Transverse colon (tissue), 4 donors: ENCODE measurements at regions not wholly inside any gene's neighbourhood (a gene's known extent, or its start where the extent isn't known, plus 50 kb on each side); places are given as distances from the start of the nearest gene placed in this dataset.
"Not testable (repeated sequence)": the region's sequence is repeated elsewhere in the genome, so short reads cannot be mapped to it uniquely, and the experiment has no call there.

Experiments
- DNase-seq: peaks from one replicate; pipeline ENCODE4 v3.0.0-alpha.2; 2019
- H3K27ac ChIP-seq, 4 donors: fragments of 200-600 bp; sonication (generic); 2 replicates each; pipeline ENCODE4 v1.5.1; 2016 to 2018; ENCODE audit warnings: inconsistent platforms in 4 of 4
- H3K27me3 ChIP-seq: fragments of 200-600 bp; sonication (generic); 2 replicates; pipeline ENCODE4 v1.5.1; 2017; ENCODE audit warnings: inconsistent platforms
- H3K36me3 ChIP-seq, 4 donors: fragments of 200-600 bp; sonication (generic); 2 replicates each; pipeline ENCODE4 v1.5.1; 2017 to 2019; ENCODE audit warnings: inconsistent platforms in 4 of 4
- H3K4me1 ChIP-seq, 4 donors: fragments of 200-600 bp; sonication (generic); 2 replicates each; pipeline ENCODE4 v1.5.1; 2017 to 2020; ENCODE audit warnings: inconsistent platforms in 4 of 4
- H3K4me3 ChIP-seq, 4 donors: fragments of 200-600 bp; sonication (generic); 1 replicate in 1 of 4; 2 replicates in 3 of 4; pipeline versions ENCODE4 v1.5.1 to v1.6.1; 2017 to 2019; ENCODE audit warnings: inconsistent platforms in 4 of 4
- H3K9me3 ChIP-seq, 2 donors: fragments of 200-600 bp; sonication (generic); 2 replicates each; pipeline ENCODE4 v1.5.1; 2017 to 2019; ENCODE audit warnings: inconsistent platforms in 2 of 2
- CTCF ChIP-seq, 5 experiments: fragments of 200-600 bp in 3 of 5; fragments of 450-650 bp in 2 of 5; sonication (generic) in 3 of 5; IDR thresholded peaks; 1 replicate in 2 of 5; 2 replicates in 3 of 5; pipeline ENCODE4 v1.5.1; 2016 to 2017; ENCODE audit warnings: antibody characterized with exemption in 5 of 5, inconsistent platforms in 3 of 5, mild to moderate bottlenecking in 2 of 5, moderate library complexity in 1 of 5
- EP300 ChIP-seq: sonication (generic); formaldehyde crosslinking; IDR thresholded peaks from one replicate; pipeline ENCODE4 v1.6.1; 2017; ENCODE audit warnings: antibody characterized with exemption, low read depth
- POLR2A ChIP-seq: fragments of 450-650 bp; IDR thresholded peaks from one replicate; pipeline ENCODE4 v1.6.1; 2016; ENCODE audit warnings: antibody characterized with exemption, mild to moderate bottlenecking, moderate library complexity
- POLR2AphosphoS5 ChIP-seq, 3 donors: sonication (generic); formaldehyde crosslinking; IDR thresholded peaks; one replicate each; pipeline ENCODE4 v1.6.1; 2016; ENCODE audit warnings: antibody characterized with exemption in 3 of 3
- WGBS, 2 donors: methylation state at CpG; one replicate each; pipeline ENCODE4 v1.1.5; 2018; ENCODE audit warnings: low coverage in 1 of 2; 5-methylcytosine and 5-hydroxymethylcytosine counted together
- in situ Hi-C, 4 donors: fragments of 200-750 bp; cut with MboI; loops; one replicate each; pipeline versions ENCODE4 v1.15.0 to v1.15.1; 2017; ENCODE audit warnings: low sequenced_read_pairs in 3 of 4, low pct_ligation_motif_present in 1 of 4, low pct_unique_long_range_greater_than_20kb in 1 of 4
- intact Hi-C: fragments of 100-400 bp; cut with DNase I; formaldehyde crosslinking; loops from one replicate; pipeline ENCODE4 v1.15.1; 2023; ENCODE audit warnings: low total_unique reads

GRCh38 chr15:26260517-26261133 is 397.5 kb upstream of the ATP10A start:
- DNase-seq, result no peak
- in situ Hi-C loops, result loop anchor here in 2 of 4 donors (25.0 kb wide), 2 partner anchors 223 to 748 kb away; no protein-coding TSS in a partner anchor

GRCh38 chr15:26259581-26259980 is 396.5 kb upstream of the ATP10A start:
- no peak overlapping the region for H3K27ac ChIP-seq
- no peak overlapping the region for H3K4me3 ChIP-seq
- no peak for DNase-seq
- H3K36me3 ChIP-seq, result no peaks in the 10 kb centered on the region
- peaks cover 0 to 4% of the 10 kb centered on the region in 2 donors for H3K9me3 ChIP-seq
- no peak for TF ChIP-seq POLR2A
- no peak for TF ChIP-seq EP300
- TF ChIP-seq CTCF (IDR thresholded peaks at IDR 0.05), result no peak
- TF ChIP-seq POLR2AphosphoS5 (IDR thresholded peaks at IDR 0.05), result no peak
- 58 to 66% methylated on average over 2 of the region's 2 CpGs for WGBS, 2 donors
- no peaks in the 10 kb centered on the region for H3K4me1 ChIP-seq
- no peaks in the 10 kb centered on the region for H3K27me3 ChIP-seq
- in situ Hi-C loops, result loop anchor here in 2 of 4 donors (25.0 kb wide), 2 partner anchors 222 to 747 kb away; no protein-coding TSS in a partner anchor
- intact Hi-C loops, result no loop called here

More at GRCh38 chr15:26260517-26261133, 397.5 kb upstream of the ATP10A start:
- H3K4me3 ChIP-seq, result no peak overlapping the region
- 27 to 58% methylated on average over 2 to 15 of the region's 17 CpGs for WGBS, 2 donors
- no peaks in the 10 kb centered on the region for H3K36me3 ChIP-seq
- H3K27me3 ChIP-seq, result no peaks in the 10 kb centered on the region
- H3K27ac ChIP-seq, result no peak overlapping the region
- intact Hi-C loops, result loop anchor here (10.0 kb wide), 1 partner anchor 756 kb away; no protein-coding TSS in a partner anchor
- TF ChIP-seq CTCF (IDR thresholded peaks at IDR 0.05) (peak; percentile 24 to 61 (median 53)), EP300 (no peak), POLR2AphosphoS5 (IDR thresholded peaks at IDR 0.05) (no peak), POLR2A (no peak)
- H3K4me1 ChIP-seq, result no peaks in the 10 kb centered on the region
- no peaks in the 10 kb centered on the region for H3K9me3 ChIP-seq

GRCh38 chr15:26244782-26245181 is 381.7 kb upstream of the ATP10A start:
- H3K9me3 ChIP-seq, H3K4me3 ChIP-seq, H3K27ac ChIP-seq, H3K27me3 ChIP-seq, DNase-seq, H3K4me1 ChIP-seq, in situ Hi-C loops, intact Hi-C loops, H3K36me3 ChIP-seq: not testable (repeated sequence)
- 77 to 79% methylated on average over 7 to 11 of the region's 11 CpGs for WGBS, 2 donors

- in situ Hi-C loops, result no loop called here
- no peaks in the 10 kb centered on the region for H3K27me3 ChIP-seq
- H3K4me1 ChIP-seq, result no peaks in the 10 kb centered on the region
- H3K27ac ChIP-seq, result no peak overlapping the region
- intact Hi-C loops, result no loop called here
- H3K4me3 ChIP-seq, result no peak overlapping the region
- TF ChIP-seq POLR2AphosphoS5 (IDR thresholded peaks at IDR 0.05) (no peak), CTCF (IDR thresholded peaks at IDR 0.05) (no peak), EP300 (no peak), POLR2A (no peak)
- H3K36me3 ChIP-seq, result no peaks in the 10 kb centered on the region
- DNase-seq, result no peak
- H3K9me3 ChIP-seq, result no peaks in the 10 kb centered on the region
- WGBS, 2 donors, result 67 to 97% methylated on average over 1 of the region's 1 CpG
Observed at GRCh38 chr15:26243382-26243781, 380.3 kb upstream of the ATP10A start.
